Heart left ventricle (tissue), 16 donors: ENCODE measurements at regions not wholly inside any gene's neighbourhood (a gene's known extent, or its start where the extent isn't known, plus 50 kb on each side); places are given as distances from the start of the nearest gene placed in this dataset.

Experiments
- ATAC-seq, 4 donors: fragments of 200-7000 bp; cut with Tn5 transposase; one replicate each; pipeline ENCODE4 v1.9.1; 2020 to 2022; ENCODE audit warnings: moderate library complexity in 4 of 4, mild to moderate bottlenecking in 3 of 4, moderate number of reproducible peaks in 1 of 4
- DNase-seq, 5 donors: peaks; one replicate each; pipeline ENCODE4 v3.0.0-alpha.2; 2020
- H3K27ac ChIP-seq, 12 donors: fragments of 200-600 bp; sonication (generic) in 4 of 12; one replicate each; pipeline versions ENCODE4 v1.5.0 to v1.8.0; 2016 to 2022; ENCODE audit warnings: mild to moderate bottlenecking in 2 of 12
- H3K27me3 ChIP-seq, 9 donors: fragments of 200-600 bp; sonication (generic) in 2 of 9; one replicate each; pipeline versions ENCODE4 v1.5.1 to v1.8.0; 2016 to 2022; ENCODE audit warnings: mild to moderate bottlenecking in 3 of 9
- H3K36me3 ChIP-seq, 9 donors: fragments of 200-600 bp; sonication (generic) in 2 of 9; one replicate each; pipeline versions ENCODE4 v1.5.0 to v1.8.0; 2018 to 2022; ENCODE audit warnings: mild to moderate bottlenecking in 2 of 9
- H3K4me1 ChIP-seq, 12 donors: fragments of 200-600 bp; sonication (generic) in 4 of 12; one replicate each; pipeline versions ENCODE4 v1.5.0 to v1.8.0; 2016 to 2022; ENCODE audit warnings: mild to moderate bottlenecking in 3 of 12
- H3K4me3 ChIP-seq, 12 donors: fragments of 200-600 bp; sonication (generic) in 4 of 12; one replicate each; pipeline versions ENCODE4 v1.5.0 to v1.8.0; 2017 to 2022; ENCODE audit warnings: mild to moderate bottlenecking in 9 of 12, moderate library complexity in 4 of 12
- H3K9me3 ChIP-seq, 12 donors: fragments of 200-600 bp; sonication (generic) in 4 of 12; one replicate each; pipeline versions ENCODE4 v1.5.0 to v1.8.0; 2016 to 2022; ENCODE audit warnings: mild to moderate bottlenecking in 1 of 12
- POLR2A ChIP-seq, 2 donors: fragments of 450-650 bp; IDR thresholded peaks; one replicate each; pipeline ENCODE4 v1.6.1; 2017; ENCODE audit warnings: antibody characterized with exemption in 2 of 2, mild to moderate bottlenecking in 2 of 2, moderate library complexity in 2 of 2
- WGBS, 4 donors: extraction: QIAGEN DNeasy Blood & Tissue Kit in 2 of 4; methylation state at CpG; one replicate each; pipeline versions ENCODE4 v1.1.5 to v1.1.7; 2013 to 2018; 5-methylcytosine and 5-hydroxymethylcytosine counted together
- intact Hi-C, 10 donors: fragments of 100-400 bp; cut with DNase I; formaldehyde crosslinking; loops; one replicate each; pipeline versions ENCODE4 v1.11.1 to v1.14.2; 2022
- TF ChIP-seq, protein P1 (sequence below), 12 donors: fragments of 200-600 bp; sonication (generic) in 4 of 12; IDR thresholded peaks; one replicate each; pipeline versions ENCODE4 v1.5.0 to v1.8.0; 2018 to 2022; ENCODE audit warnings: antibody characterized with exemption in 12 of 12, mild to moderate bottlenecking in 5 of 12
- donor health status: ischemic (EF 13 %, LVEDD 7.1; RV severe dilation, severe dysfunction).
- donor health status: healthy with polysubstance abuse.
- donor health status: DM: no; HTN: yes; CAD: no.
- donor health status: DM: no; HTN: no; CAD: no.
- donor health status: ischemic (EF 25% LVEDD 6.9; RV normal size, moderate dysfunction).
- donor health status: ischemic (EF 25% LVEDD 5.7; RV mildly dilated, moderate dysfunction).
- donor health status: healthy.
- donor health status: DM: yes; HTN: yes; CAD: no.
- donor health status: ischemic (EF 35%, LVEDD 5.7; RV mildly dilated, moderate dysfunction).
- donor health status: nonischemic (EF 11% LVEDD 7.7; RV severe dilation, severe dysfunction).
- donor health status: DM: yes; HTN: yes; CAD: no.
- donor health status: PGD.
- donor health status: ischemic (EF 29% LVEDD 5.4; RV normal size, mild dysfunction).
- donor health status: nonischemic (EF 23%, LVEDD 6.1; RV moderate dilation, normal function).

GRCh38 chr10:44849936-44850335 lies 61.2 kb upstream of the TMEM72 start:
- no peak for TF ChIP-seq POLR2A (IDR thresholded peaks at IDR 0.05)
- TF ChIP-seq, protein P1, sequence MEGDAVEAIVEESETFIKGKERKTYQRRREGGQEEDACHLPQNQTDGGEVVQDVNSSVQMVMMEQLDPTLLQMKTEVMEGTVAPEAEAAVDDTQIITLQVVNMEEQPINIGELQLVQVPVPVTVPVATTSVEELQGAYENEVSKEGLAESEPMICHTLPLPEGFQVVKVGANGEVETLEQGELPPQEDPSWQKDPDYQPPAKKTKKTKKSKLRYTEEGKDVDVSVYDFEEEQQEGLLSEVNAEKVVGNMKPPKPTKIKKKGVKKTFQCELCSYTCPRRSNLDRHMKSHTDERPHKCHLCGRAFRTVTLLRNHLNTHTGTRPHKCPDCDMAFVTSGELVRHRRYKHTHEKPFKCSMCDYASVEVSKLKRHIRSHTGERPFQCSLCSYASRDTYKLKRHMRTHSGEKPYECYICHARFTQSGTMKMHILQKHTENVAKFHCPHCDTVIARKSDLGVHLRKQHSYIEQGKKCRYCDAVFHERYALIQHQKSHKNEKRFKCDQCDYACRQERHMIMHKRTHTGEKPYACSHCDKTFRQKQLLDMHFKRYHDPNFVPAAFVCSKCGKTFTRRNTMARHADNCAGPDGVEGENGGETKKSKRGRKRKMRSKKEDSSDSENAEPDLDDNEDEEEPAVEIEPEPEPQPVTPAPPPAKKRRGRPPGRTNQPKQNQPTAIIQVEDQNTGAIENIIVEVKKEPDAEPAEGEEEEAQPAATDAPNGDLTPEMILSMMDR (IDR thresholded peaks at IDR 0.05) = no peak
- DNase-seq = no peak
- Histone ChIP-seq H3K27ac (no peak overlapping the region), H3K4me3 (no peak overlapping the region), H3K4me1 (no peaks in the 10 kb centered on the region), H3K27me3 (no peaks in the 10 kb centered on the region), H3K9me3 (peaks cover 0 to 6% (median 0%) of the 10 kb centered on the region in 12 donors), H3K36me3 (no peaks in the 10 kb centered on the region)
- ATAC-seq = no peak
- 88 to 98% (median 94%) methylated on average over 1 to 2 of the region's 2 CpGs for WGBS, 4 donors
- intact Hi-C loops = loop anchor here in 5 of 10 donors (5.0 to 10.0 kb wide), 4 partner anchors 115 to 1055 kb away; no protein-coding TSS in a partner anchor

DNA sequence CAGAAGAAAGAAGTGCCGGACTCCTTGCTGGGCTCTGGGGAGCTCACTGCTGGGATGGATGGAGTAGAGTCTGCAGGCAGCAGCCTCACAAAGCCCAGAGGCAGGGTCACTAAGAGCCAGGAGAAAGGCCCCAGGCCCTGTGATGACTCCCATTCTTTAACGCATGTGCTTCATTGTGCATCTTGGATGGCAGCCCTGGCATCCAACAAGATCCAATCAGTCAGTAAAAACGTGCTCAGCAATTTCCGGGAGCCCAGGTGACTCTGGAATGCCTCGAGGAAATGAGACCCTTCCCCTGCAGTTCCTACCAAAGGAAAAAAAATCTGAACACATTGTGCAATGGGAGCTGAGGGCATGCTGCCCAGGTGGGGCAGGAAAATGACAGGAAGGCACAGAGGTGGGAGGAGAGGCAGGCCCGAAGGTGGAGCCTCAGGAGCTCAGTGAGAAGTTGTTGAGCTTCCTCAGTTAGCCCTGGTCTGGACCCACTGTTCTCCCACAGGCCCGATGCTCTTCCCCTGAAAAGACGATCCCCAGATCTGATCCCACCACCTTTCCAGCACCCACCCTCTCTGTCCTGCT lies 60.7 kb upstream of the TMEM72 start:
- H3K36me3 ChIP-seq = no peaks in the 10 kb centered on the region
- no peaks in the 10 kb centered on the region for H3K27me3 ChIP-seq
- H3K27ac ChIP-seq = no peak overlapping the region
- H3K4me3 ChIP-seq = no peak overlapping the region
- H3K9me3 ChIP-seq = peaks cover 0 to 6% (median 0%) of the 10 kb centered on the region in 12 donors
- TF ChIP-seq POLR2A (IDR thresholded peaks at IDR 0.05) = no peak
- TF ChIP-seq, protein P1 (IDR thresholded peaks at IDR 0.05) = no peak
- ATAC-seq (no peak), DNase-seq (no peak)
- H3K4me1 ChIP-seq = no peaks in the 10 kb centered on the region
- 72 to 81% (median 76%) methylated on average over 8 of the region's 8 CpGs for WGBS, 4 donors
- intact Hi-C loops = loop anchor here in 5 of 10 donors (5.0 to 10.0 kb wide), 4 partner anchors 116 to 1056 kb away; no protein-coding TSS in a partner anchor

- peaks cover 0 to 6% (median 0%) of the 10 kb centered on the region in 12 donors for H3K9me3 ChIP-seq
- H3K4me1 ChIP-seq = no peaks in the 10 kb centered on the region
- no peaks in the 10 kb centered on the region for H3K27me3 ChIP-seq
- DNase-seq (no peak), ATAC-seq (no peak)
- intact Hi-C loops = loop anchor here in 5 of 10 donors (5.0 to 10.0 kb wide), 4 partner anchors 117 to 1057 kb away; no protein-coding TSS in a partner anchor
- TF ChIP-seq POLR2A (IDR thresholded peaks at IDR 0.05) = no peak
- TF ChIP-seq, protein P1 (IDR thresholded peaks at IDR 0.05) = no peak
- 94 to 98% (median 97%) methylated on average over 10 of the region's 10 CpGs for WGBS, 4 donors
- no peaks in the 10 kb centered on the region for H3K36me3 ChIP-seq
- H3K27ac ChIP-seq = no peak overlapping the region
- no peak overlapping the region for H3K4me3 ChIP-seq
These were observed 59.7 kb upstream of the TMEM72 start for GRCh38 chr10:44851413-44851812.

GRCh38 chr10:44851881-44852280 lies 59.3 kb upstream of the TMEM72 start:
- Histone ChIP-seq H3K36me3 (no peaks in the 10 kb centered on the region), H3K27ac (no peak overlapping the region), H3K27me3 (no peaks in the 10 kb centered on the region), H3K4me3 (no peak overlapping the region), H3K4me1 (peaks cover 0 to under 1% (median 0%) of the 10 kb centered on the region in 12 donors), H3K9me3 (peaks cover 0 to 6% (median 0%) of the 10 kb centered on the region in 12 donors)
- DNase-seq (no peak), ATAC-seq (no peak)
- WGBS, 4 donors = 89 to 96% (median 93%) methylated on average over 3 to 8 of the region's 8 CpGs
- intact Hi-C loops = loop anchor here in 5 of 10 donors (5.0 to 10.0 kb wide), 4 partner anchors 117 to 1057 kb away; no protein-coding TSS in a partner anchor
- TF ChIP-seq, protein P1 (IDR thresholded peaks at IDR 0.05) = no peak
- no peak for TF ChIP-seq POLR2A (IDR thresholded peaks at IDR 0.05)
